ENCODE measurements at regions not wholly inside any gene's neighbourhood (a gene's known extent, or its start where the extent isn't known, plus 50 kb on each side); places are given as distances from the start of the nearest gene placed in this dataset.

- intact Hi-C loops (cut with DNase I), result no loop called here
- H3K36me3 ChIP-seq, result no peaks in the 10 kb centered on the region
- H3K4me1 ChIP-seq, result no peaks in the 10 kb centered on the region
- WGBS, result 82% methylated on average over 2 of the region's 2 CpGs
- no peak for DNase-seq (ENCODE audit: extremely low spot score)
- H3K27me3 ChIP-seq, result no peaks in the 10 kb centered on the region
- H3K9me3 ChIP-seq, result peaks cover 0 to 7% (median 0%) of the 10 kb centered on the region in 4 donors
- no peak overlapping the region for H3K27ac ChIP-seq (replicated peaks in 1 of 4)
- TF ChIP-seq POLR2A (IDR thresholded peaks at IDR 0.05; ENCODE audit: low read depth) (no peak), POLR2AphosphoS5 (IDR thresholded peaks at IDR 0.05) (no peak), EP300 (IDR thresholded peaks at IDR 0.05) (no peak)
- TF ChIP-seq, protein P1, sequence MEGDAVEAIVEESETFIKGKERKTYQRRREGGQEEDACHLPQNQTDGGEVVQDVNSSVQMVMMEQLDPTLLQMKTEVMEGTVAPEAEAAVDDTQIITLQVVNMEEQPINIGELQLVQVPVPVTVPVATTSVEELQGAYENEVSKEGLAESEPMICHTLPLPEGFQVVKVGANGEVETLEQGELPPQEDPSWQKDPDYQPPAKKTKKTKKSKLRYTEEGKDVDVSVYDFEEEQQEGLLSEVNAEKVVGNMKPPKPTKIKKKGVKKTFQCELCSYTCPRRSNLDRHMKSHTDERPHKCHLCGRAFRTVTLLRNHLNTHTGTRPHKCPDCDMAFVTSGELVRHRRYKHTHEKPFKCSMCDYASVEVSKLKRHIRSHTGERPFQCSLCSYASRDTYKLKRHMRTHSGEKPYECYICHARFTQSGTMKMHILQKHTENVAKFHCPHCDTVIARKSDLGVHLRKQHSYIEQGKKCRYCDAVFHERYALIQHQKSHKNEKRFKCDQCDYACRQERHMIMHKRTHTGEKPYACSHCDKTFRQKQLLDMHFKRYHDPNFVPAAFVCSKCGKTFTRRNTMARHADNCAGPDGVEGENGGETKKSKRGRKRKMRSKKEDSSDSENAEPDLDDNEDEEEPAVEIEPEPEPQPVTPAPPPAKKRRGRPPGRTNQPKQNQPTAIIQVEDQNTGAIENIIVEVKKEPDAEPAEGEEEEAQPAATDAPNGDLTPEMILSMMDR (IDR thresholded peaks at IDR 0.05), result no peak
- H3K4me3 ChIP-seq, result no peak overlapping the region
These were observed 886.7 kb upstream of the PCDH20 start for GRCh38 chr13:62302341-62302740.

- DNase-seq (ENCODE audit: extremely low spot score), result no peak
- intact Hi-C loops (cut with DNase I), result no loop called here
- H3K4me1 ChIP-seq, result no peaks in the 10 kb centered on the region
- no peak overlapping the region for H3K27ac ChIP-seq (replicated peaks in 1 of 4)
- no peak for TF ChIP-seq POLR2A (IDR thresholded peaks at IDR 0.05; ENCODE audit: low read depth)
- TF ChIP-seq EP300 (IDR thresholded peaks at IDR 0.05), result no peak
- no peak for TF ChIP-seq POLR2AphosphoS5 (IDR thresholded peaks at IDR 0.05)
- TF ChIP-seq, protein P1 (IDR thresholded peaks at IDR 0.05), result no peak
- 44% methylated on average over 3 of the region's 3 CpGs for WGBS
- H3K27me3 ChIP-seq, result no peaks in the 10 kb centered on the region
- H3K4me3 ChIP-seq, result no peak overlapping the region
- H3K36me3 ChIP-seq, result no peaks in the 10 kb centered on the region
- H3K9me3 ChIP-seq, result peaks cover 0 to 7% (median 0%) of the 10 kb centered on the region in 4 donors
These were observed 884.3 kb upstream of the PCDH20 start for GRCh38 chr13:62299988-62300387.

DNA sequence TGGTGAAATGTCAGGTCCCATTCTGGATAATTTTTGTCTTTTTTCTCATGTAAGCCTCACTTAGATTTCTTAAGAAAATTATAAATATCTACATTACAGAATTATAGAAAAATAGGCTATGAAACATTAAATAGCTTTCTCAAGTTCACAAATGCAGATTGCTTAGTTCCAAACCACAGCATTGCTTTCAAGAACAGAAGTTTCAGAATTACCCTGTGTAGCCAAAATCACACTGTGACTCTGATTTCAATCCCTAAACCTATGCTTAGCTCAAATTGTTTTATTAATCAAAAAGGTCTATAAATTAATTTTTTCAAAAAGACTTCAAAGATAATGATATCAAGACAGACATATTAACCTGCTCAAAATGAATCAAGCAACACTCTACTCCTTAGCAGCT, 881.2 kb upstream of the PCDH20 start:
- intact Hi-C loops (cut with DNase I), result no loop called here
- TF ChIP-seq EP300 (IDR thresholded peaks at IDR 0.05), result no peak
- no peak for TF ChIP-seq POLR2A (IDR thresholded peaks at IDR 0.05; ENCODE audit: low read depth)
- no peak for TF ChIP-seq POLR2AphosphoS5 (IDR thresholded peaks at IDR 0.05)
- TF ChIP-seq, protein P1 (IDR thresholded peaks at IDR 0.05), result no peak
- Histone ChIP-seq H3K36me3 (no peaks in the 10 kb centered on the region), H3K9me3 (no peaks in the 10 kb centered on the region), H3K27ac (replicated peaks in 1 of 4) (no peak overlapping the region), H3K27me3 (no peaks in the 10 kb centered on the region), H3K4me1 (no peaks in the 10 kb centered on the region), H3K4me3 (no peak overlapping the region)
- DNase-seq (ENCODE audit: extremely low spot score), result no peak

DNA sequence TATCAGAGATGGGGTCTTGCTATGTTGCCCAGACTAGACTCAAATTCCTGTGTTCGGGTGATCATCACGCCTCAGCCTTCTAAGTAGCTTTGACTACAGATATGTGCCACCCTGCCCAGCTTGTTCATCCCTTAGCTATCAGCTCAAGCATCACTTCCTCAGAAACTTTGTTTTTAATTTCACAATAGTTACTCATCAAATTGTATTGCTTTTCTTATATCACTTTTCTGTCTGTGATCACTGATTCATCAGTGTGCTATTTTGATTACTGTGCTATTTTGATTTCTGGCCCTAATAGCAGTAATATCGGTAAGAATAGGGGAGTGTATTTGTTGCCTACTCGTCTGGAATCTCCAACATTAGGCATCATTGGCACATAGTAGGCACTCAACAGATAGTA, 878.6 kb upstream of the PCDH20 start:
- H3K4me1 ChIP-seq, result no peaks in the 10 kb centered on the region
- no peak overlapping the region for H3K4me3 ChIP-seq
- WGBS, result 90% methylated on average over 4 of the region's 4 CpGs
- intact Hi-C loops (cut with DNase I), result no loop called here
- no peaks in the 10 kb centered on the region for H3K27me3 ChIP-seq
- no peaks in the 10 kb centered on the region for H3K36me3 ChIP-seq
- no peak for DNase-seq (ENCODE audit: extremely low spot score)
- no peak overlapping the region for H3K27ac ChIP-seq (replicated peaks in 1 of 4)
- no peak for TF ChIP-seq EP300 (IDR thresholded peaks at IDR 0.05)
- TF ChIP-seq POLR2AphosphoS5 (IDR thresholded peaks at IDR 0.05), result no peak
- no peak for TF ChIP-seq POLR2A (IDR thresholded peaks at IDR 0.05; ENCODE audit: low read depth)
- TF ChIP-seq, protein P1 (IDR thresholded peaks at IDR 0.05), result no peak
- H3K9me3 ChIP-seq, result no peaks in the 10 kb centered on the region

DNA sequence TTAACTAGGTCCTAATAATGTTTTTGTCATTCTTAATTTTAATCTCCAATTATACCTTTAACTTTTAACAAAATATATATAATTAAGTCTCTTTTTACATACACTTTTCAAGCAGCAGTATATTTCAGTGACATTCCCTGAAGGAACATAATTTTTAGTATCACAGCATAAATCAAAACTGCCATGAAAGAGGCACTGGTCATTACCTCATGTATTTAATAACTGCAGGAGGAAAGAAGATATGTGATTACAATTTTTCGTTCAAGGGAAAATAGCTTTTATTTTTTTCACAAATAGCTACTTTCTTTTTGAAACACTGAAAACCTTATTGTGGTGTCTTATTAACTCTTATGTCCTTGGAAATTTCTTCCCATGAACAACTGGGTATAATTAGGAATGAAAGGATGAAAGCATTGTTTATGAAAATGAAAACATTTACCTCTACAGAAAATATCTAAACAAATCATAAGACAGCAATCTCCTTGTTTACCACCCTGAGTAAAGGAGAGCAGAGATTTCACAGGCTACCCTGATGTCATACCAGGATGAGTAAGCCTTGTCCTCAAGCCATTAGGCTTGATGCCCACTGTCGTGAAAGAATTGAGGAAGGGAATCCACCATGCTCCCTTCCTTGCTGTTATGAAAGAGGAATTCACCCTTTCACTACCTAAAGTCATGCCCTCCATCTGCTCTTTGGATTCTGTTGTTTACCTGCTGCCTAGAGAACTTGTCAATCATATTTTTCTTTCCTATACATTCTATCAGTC, 877.2 kb upstream of the PCDH20 start:
- Histone ChIP-seq H3K27me3 (no peaks in the 10 kb centered on the region), H3K4me3 (no peak overlapping the region), H3K27ac (replicated peaks in 1 of 4) (no peak overlapping the region), H3K36me3 (no peaks in the 10 kb centered on the region), H3K9me3 (no peaks in the 10 kb centered on the region), H3K4me1 (no peaks in the 10 kb centered on the region)
- TF ChIP-seq EP300 (IDR thresholded peaks at IDR 0.05) (no peak), POLR2A (IDR thresholded peaks at IDR 0.05; ENCODE audit: low read depth) (no peak), POLR2AphosphoS5 (IDR thresholded peaks at IDR 0.05) (no peak)
- TF ChIP-seq, protein P1 (IDR thresholded peaks at IDR 0.05), result no peak
- WGBS, result 43% methylated on average over 2 of the region's 2 CpGs
- intact Hi-C loops (cut with DNase I), result no loop called here
- no peak for DNase-seq (ENCODE audit: extremely low spot score)

Data from esophagus muscularis mucosa (tissue), 4 donors.